Loucy (cell line): ENCODE measurements at regions not wholly inside any gene's neighbourhood (a gene's known extent, or its start where the extent isn't known, plus 50 kb on each side); places are given as distances from the start of the nearest gene placed in this dataset.

ENCODE experiments used
- H2AFZ ChIP-seq: fragments of 200-600 bp; sonication (generic); 2 replicates; pipeline ENCODE4 v1.6.0; 2016; ENCODE audit warnings: antibody characterized with exemption, mild to moderate bottlenecking, low read length, moderate library complexity
- H3F3A ChIP-seq: fragments of 200-600 bp; 2 replicates; pipeline ENCODE4 v1.6.0; 2016; ENCODE audit warnings: antibody characterized with exemption, low read depth, mild to moderate bottlenecking
- H3K27me3 ChIP-seq: fragments of 200-600 bp; sonication (generic); 2 replicates; pipeline ENCODE4 v1.6.1; 2014; ENCODE audit warnings: low read length, mild to moderate bottlenecking; ENCODE audit not compliant: insufficient read depth, poor library complexity, severe bottlenecking
- H3K36me3 ChIP-seq: fragments of 200-600 bp; sonication (generic); 2 replicates; pipeline ENCODE4 v1.6.1; 2016; ENCODE audit warnings: low read length; ENCODE audit not compliant: insufficient read depth
- H3K4me1 ChIP-seq: fragments of 200-600 bp; sonication (generic); 2 replicates; pipeline ENCODE4 v1.5.1; 2014; ENCODE audit warnings: low read length, mild to moderate bottlenecking; ENCODE audit not compliant: insufficient read depth, poor library complexity, severe bottlenecking
- H3K4me2 ChIP-seq: fragments of 200-600 bp; sonication (generic); 2 replicates; pipeline ENCODE4 v1.6.0; 2014; ENCODE audit warnings: antibody characterized with exemption, low read length, low read depth, mild to moderate bottlenecking; ENCODE audit not compliant: poor library complexity, severe bottlenecking
- H3K4me3 ChIP-seq: fragments of 200-600 bp; sonication (generic); 2 replicates; pipeline ENCODE4 v1.5.1; 2014; ENCODE audit warnings: low read length, mild to moderate bottlenecking, mixed read lengths; ENCODE audit not compliant: poor library complexity, severe bottlenecking
- H3K79me2 ChIP-seq: fragments of 200-600 bp; sonication (generic); 2 replicates; pipeline ENCODE4 v1.6.1; 2014; ENCODE audit warnings: low read length; ENCODE audit not compliant: insufficient read depth
- H3K9ac ChIP-seq: fragments of 200-600 bp; sonication (generic); 2 replicates; pipeline ENCODE4 v1.6.0; 2014; ENCODE audit warnings: mild to moderate bottlenecking, low read depth, low read length, moderate library complexity; ENCODE audit not compliant: poor library complexity, severe bottlenecking
- H3K9me2 ChIP-seq: fragments of 200-600 bp; sonication (generic); replicated peaks from 2 replicates; pipeline ENCODE4 v1.6.1; 2016; ENCODE audit warnings: low read depth, low read length, mixed read lengths
- H3K9me3 ChIP-seq: fragments of 200-600 bp; sonication (generic); 2 replicates; pipeline ENCODE4 v1.6.1; 2014; ENCODE audit warnings: mild to moderate bottlenecking, antibody characterized with exemption, low read length, low read depth; ENCODE audit not compliant: insufficient read depth
- H4K20me1 ChIP-seq: fragments of 200-600 bp; sonication (generic); 2 replicates; pipeline ENCODE4 v1.6.0; 2014; ENCODE audit warnings: antibody characterized with exemption, low read length, mild to moderate bottlenecking; ENCODE audit not compliant: insufficient read depth, poor library complexity, severe bottlenecking
- EZH2phosphoT487 ChIP-seq: fragments of 200-600 bp; IDR thresholded peaks from 2 replicates; pipeline ENCODE4 v1.6.1; 2018; ENCODE audit warnings: antibody characterized with exemption, mild to moderate bottlenecking, moderate library complexity, borderline replicate concordance
- TF ChIP-seq, protein P1 (sequence below): fragments of 200-600 bp; sonication (generic); conservative IDR thresholded peaks from 2 replicates; pipeline ENCODE4 v1.5.1; 2014; ENCODE audit warnings: mild to moderate bottlenecking, antibody characterized with exemption, low read length

DNA sequence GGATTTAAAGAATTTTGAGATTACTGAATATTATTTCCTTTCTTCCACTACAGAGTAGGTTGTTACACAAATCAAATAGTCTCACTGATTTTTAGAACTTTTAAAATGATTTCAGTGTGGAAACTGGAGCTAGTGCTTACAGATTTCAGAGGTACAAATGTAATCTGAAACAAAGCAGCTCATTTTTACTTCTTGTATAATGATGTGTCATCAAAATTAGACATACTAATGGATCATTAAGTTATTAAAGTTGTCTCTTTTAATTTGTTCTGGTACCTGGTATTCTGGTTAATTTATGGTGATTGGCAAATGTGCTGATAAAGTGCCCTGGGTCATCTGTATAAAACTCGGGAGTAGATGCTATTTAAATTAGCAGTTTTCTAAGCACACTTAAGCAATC, 1528.3 kb downstream of the RPA4 start:
- Histone ChIP-seq H4K20me1 (no peaks in the 10 kb centered on the region), H3F3A (no peaks in the 10 kb centered on the region), H3K9ac (no peak overlapping the region), H3K9me3 (no peaks in the 10 kb centered on the region), H3K4me1 (no peaks in the 10 kb centered on the region), H3K36me3 (no peaks in the 10 kb centered on the region), H2AFZ (no peak overlapping the region), H3K79me2 (no peaks in the 10 kb centered on the region), H3K4me3 (no peak overlapping the region), H3K4me2 (no peak overlapping the region), H3K9me2 (no peaks in the 10 kb centered on the region), H3K27me3 (no peaks in the 10 kb centered on the region)
- TF ChIP-seq, protein P1, sequence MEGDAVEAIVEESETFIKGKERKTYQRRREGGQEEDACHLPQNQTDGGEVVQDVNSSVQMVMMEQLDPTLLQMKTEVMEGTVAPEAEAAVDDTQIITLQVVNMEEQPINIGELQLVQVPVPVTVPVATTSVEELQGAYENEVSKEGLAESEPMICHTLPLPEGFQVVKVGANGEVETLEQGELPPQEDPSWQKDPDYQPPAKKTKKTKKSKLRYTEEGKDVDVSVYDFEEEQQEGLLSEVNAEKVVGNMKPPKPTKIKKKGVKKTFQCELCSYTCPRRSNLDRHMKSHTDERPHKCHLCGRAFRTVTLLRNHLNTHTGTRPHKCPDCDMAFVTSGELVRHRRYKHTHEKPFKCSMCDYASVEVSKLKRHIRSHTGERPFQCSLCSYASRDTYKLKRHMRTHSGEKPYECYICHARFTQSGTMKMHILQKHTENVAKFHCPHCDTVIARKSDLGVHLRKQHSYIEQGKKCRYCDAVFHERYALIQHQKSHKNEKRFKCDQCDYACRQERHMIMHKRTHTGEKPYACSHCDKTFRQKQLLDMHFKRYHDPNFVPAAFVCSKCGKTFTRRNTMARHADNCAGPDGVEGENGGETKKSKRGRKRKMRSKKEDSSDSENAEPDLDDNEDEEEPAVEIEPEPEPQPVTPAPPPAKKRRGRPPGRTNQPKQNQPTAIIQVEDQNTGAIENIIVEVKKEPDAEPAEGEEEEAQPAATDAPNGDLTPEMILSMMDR, result no peak
- TF ChIP-seq EZH2phosphoT487, result no peak

DNA sequence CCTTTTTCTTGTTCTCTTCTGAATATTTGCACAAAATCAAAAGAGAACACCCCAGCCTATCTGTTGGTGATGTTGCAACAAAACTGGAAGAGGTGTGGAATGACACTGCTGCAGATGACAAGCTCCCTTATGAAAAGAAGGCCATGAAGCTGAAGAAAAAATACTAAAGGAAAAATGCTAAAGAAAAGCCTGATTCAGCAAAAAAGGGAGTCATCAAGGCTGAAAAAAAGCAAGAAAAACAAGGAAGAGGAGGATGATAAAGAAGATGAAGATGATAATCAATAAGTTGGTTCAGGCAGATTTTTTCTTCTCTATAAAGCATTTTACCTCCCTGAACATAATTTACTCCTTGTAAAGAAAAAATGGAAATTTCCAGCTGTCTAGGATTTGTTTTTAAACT, 1538.8 kb downstream of the RPA4 start:
- H3K9me3 ChIP-seq, result no peaks in the 10 kb centered on the region
- H2AFZ ChIP-seq, result no peak overlapping the region
- no peaks in the 10 kb centered on the region for H3K27me3 ChIP-seq
- H3K4me2 ChIP-seq, result no peak overlapping the region
- no peaks in the 10 kb centered on the region for H3K9me2 ChIP-seq
- H3K9ac ChIP-seq, result no peak overlapping the region
- no peaks in the 10 kb centered on the region for H4K20me1 ChIP-seq
- H3K36me3 ChIP-seq, result no peaks in the 10 kb centered on the region
- H3F3A ChIP-seq, result no peaks in the 10 kb centered on the region
- H3K4me3 ChIP-seq, result no peak overlapping the region
- TF ChIP-seq, protein P1, result no peak
- TF ChIP-seq EZH2phosphoT487, result no peak
- H3K79me2 ChIP-seq, result no peaks in the 10 kb centered on the region
- no peaks in the 10 kb centered on the region for H3K4me1 ChIP-seq

DNA sequence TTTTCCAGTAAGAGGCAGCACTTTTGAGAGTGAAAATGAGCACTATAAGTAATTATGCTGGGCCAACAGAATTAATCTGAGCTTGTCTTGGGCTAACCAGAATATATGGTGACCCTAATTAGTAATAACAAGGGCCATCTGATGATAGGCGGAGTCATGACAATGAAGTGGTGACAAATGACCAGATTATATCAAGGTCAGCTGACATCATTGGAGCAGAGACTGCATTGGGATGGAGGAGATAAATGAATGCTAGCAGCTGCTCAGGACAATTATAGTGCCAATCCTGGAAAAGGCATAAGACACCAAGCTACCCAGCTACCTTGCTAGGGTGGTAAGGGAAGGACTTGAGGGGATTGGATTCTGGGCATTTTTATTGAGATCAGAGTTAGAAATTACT, 1548.7 kb downstream of the RPA4 start:
- H3K9ac ChIP-seq, result no peak overlapping the region
- no peaks in the 10 kb centered on the region for H3K9me3 ChIP-seq
- no peak overlapping the region for H2AFZ ChIP-seq
- no peak for TF ChIP-seq EZH2phosphoT487
- TF ChIP-seq, protein P1, result no peak
- H3K4me3 ChIP-seq, result no peak overlapping the region
- H4K20me1 ChIP-seq, result no peaks in the 10 kb centered on the region
- H3K27me3 ChIP-seq, result no peaks in the 10 kb centered on the region
- H3K79me2 ChIP-seq, result no peaks in the 10 kb centered on the region
- H3K4me1 ChIP-seq, result no peaks in the 10 kb centered on the region
- H3K4me2 ChIP-seq, result no peak overlapping the region
- no peaks in the 10 kb centered on the region for H3K9me2 ChIP-seq
- H3K36me3 ChIP-seq, result no peaks in the 10 kb centered on the region
- H3F3A ChIP-seq, result no peaks in the 10 kb centered on the region
